ENCODE measurements at regions not wholly inside any gene's neighbourhood (a gene's known extent, or its start where the extent isn't known, plus 50 kb on each side); places are given as distances from the start of the nearest gene placed in this dataset.
"Not testable (repeated sequence)": the region's sequence is repeated elsewhere in the genome, so short reads cannot be mapped to it uniquely, and the experiment has no call there.

DNA sequence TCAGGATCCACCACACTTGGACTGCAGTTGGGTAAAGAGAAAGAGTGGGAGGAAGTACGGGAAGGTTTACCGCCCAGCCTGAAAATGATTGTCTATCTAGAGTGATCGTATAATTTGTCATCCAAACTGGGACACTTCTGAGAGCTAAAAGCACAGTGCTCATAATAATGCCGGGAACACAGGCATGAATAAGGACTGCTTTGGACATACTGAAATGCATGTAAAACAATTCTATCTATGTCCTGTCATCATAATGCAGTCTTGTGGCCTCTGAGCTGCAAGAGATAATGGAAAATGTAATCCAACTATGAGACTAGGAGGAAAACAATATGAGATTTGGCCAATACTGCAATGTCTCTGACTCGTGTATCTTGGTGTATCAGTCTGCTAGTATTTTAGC, 435.5 kb downstream of the SOX11 start:
- DNase-seq, result no peak
- CTCF ChIA-PET, result no interaction called here
- no peaks in the 10 kb centered on the region for H3K4me1 Mint-ChIP-seq
- no peak overlapping the region for H3K4me3 Mint-ChIP-seq
- H3K27ac Mint-ChIP-seq, result no peak overlapping the region
- POLR2A ChIA-PET, result no interaction called here
- H3K36me3 Mint-ChIP-seq (ENCODE audit: low read depth), result no peaks in the 10 kb centered on the region
- no peaks in the 10 kb centered on the region for H3K27me3 Mint-ChIP-seq
- intact Hi-C loops (cut with DNase I, micrococcal nuclease), result no loop called here
- H3K9me3 Mint-ChIP-seq (ENCODE audit: low read depth), result no peaks in the 10 kb centered on the region
- ATAC-seq, result no peak

DNA sequence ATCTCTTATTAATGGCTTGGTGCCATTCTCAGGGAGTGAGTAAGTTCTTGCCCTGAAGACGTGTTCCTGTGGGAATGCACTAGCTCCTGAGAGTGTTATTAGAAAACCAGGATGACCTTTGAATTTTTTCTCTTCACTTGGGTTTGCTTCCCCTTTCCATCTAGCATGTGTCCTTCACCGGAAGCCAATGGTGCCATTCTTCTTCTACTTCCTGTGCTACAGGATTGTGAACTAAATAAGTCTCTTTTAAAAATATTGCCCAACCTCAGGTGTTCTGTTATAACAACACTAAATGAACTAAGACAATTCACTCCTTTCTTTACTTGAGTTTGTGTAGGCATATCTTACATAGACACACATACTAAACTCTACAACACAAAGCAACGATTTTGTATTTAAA, 447.0 kb downstream of the SOX11 start:
- intact Hi-C loops (cut with DNase I, micrococcal nuclease), result no loop called here
- Mint-ChIP-seq H3K27me3 (no peaks in the 10 kb centered on the region), H3K4me3 (no peak overlapping the region)

DNA sequence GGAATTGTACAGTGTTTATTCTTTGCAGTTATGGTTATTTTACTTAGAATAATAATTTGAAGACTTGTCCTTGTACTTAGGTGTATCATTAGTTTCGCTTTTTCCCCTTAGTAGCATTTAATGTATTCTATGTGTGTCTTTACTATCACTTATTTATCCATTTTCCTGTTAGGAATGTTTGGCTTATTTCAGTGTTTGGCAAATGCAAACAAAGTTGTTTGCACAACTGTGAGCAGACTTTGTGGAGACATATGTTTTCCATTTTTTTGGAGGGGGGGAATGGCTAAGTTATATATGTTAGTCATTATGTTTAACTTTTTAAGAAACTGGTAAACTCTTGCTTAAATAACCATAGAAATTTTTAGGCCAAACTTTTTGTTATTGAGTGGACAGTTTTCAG, 447.7 kb downstream of the SOX11 start:
- intact Hi-C loops (cut with DNase I, micrococcal nuclease), result no loop called here
- peaks cover 4% of the 10 kb centered on the region for H3K9me3 Mint-ChIP-seq (ENCODE audit: low read depth)
- DNase-seq, result no peak
- no peak for ATAC-seq
- no peaks in the 10 kb centered on the region for H3K4me1 Mint-ChIP-seq
- no peaks in the 10 kb centered on the region for H3K27me3 Mint-ChIP-seq
- CTCF ChIA-PET, result no interaction called here
- H3K27ac Mint-ChIP-seq, result no peak overlapping the region
- no peak overlapping the region for H3K4me3 Mint-ChIP-seq
- POLR2A ChIA-PET, result no interaction called here
- no peaks in the 10 kb centered on the region for H3K36me3 Mint-ChIP-seq (ENCODE audit: low read depth)

More for the DNA sequence above, 447.0 kb downstream of the SOX11 start:
- ATAC-seq, result no peak
- Mint-ChIP-seq H3K4me1 (no peaks in the 10 kb centered on the region), H3K36me3 (ENCODE audit: low read depth) (no peaks in the 10 kb centered on the region), H3K27ac (no peak overlapping the region), H3K9me3 (ENCODE audit: low read depth) (peaks cover 3% of the 10 kb centered on the region)
- POLR2A ChIA-PET, result no interaction called here
- CTCF ChIA-PET, result no interaction called here
- no peak for DNase-seq

DNA sequence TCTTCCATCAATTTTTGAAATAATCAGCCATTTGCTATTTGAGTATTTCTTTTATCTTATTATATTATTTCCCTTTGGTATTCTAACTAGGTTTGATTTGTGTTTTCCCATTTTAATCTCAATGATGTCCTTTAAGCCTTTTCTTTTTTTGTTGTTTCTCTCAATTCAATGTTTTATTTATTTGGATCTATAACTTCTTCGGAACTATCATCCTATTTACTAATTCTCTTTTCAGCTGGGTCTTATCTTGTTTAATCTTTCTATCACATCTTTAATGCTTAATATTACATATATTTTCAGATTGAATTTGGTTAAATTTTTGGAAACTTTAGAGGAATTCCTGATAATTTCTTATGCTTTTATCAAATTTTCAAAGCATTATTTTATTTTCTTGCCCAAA, 448.3 kb downstream of the SOX11 start:
- intact Hi-C loops (cut with DNase I, micrococcal nuclease), result no loop called here
- ATAC-seq, result no peak
- H3K27ac Mint-ChIP-seq, result no peak overlapping the region
- no peaks in the 10 kb centered on the region for H3K36me3 Mint-ChIP-seq (ENCODE audit: low read depth)
- H3K4me1 Mint-ChIP-seq, result no peaks in the 10 kb centered on the region
- H3K27me3 Mint-ChIP-seq, result no peaks in the 10 kb centered on the region
- peaks cover 6% of the 10 kb centered on the region for H3K9me3 Mint-ChIP-seq (ENCODE audit: low read depth)
- DNase-seq, result no peak
- ChIA-PET POLR2A (no interaction called here), CTCF (no interaction called here)
- no peak overlapping the region for H3K4me3 Mint-ChIP-seq

DNA sequence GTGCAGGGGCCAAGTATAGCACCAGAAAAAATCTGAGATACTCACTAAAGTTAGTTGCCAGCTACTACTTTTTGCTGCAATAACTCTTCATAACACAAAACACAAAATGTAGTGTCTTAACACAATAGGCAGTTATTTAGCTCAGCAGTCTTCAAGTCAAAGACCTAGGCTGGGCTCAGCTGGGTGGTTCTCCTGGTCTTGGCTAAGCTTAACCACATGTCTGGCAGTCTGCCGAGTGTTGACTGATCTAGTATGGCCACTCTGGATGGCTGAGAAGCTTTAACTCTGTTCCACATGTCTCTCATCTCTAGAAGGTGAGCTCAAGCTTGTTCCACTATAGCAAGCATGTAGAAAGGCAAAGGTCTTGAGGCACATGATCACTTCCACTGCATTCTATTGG, 451.6 kb downstream of the SOX11 start:
- peaks cover 6% of the 10 kb centered on the region for H3K9me3 Mint-ChIP-seq (ENCODE audit: low read depth)
- DNase-seq (no peak), ATAC-seq (no peak)
- CTCF ChIA-PET, result no interaction called here
- intact Hi-C loops (cut with DNase I, micrococcal nuclease), result no loop called here
- H3K27ac Mint-ChIP-seq, result no peak overlapping the region
- H3K27me3 Mint-ChIP-seq, result no peaks in the 10 kb centered on the region
- no peak overlapping the region for H3K4me3 Mint-ChIP-seq
- POLR2A ChIA-PET, result no interaction called here
- H3K36me3 Mint-ChIP-seq (ENCODE audit: low read depth), result no peaks in the 10 kb centered on the region
- H3K4me1 Mint-ChIP-seq, result no peaks in the 10 kb centered on the region

DNA sequence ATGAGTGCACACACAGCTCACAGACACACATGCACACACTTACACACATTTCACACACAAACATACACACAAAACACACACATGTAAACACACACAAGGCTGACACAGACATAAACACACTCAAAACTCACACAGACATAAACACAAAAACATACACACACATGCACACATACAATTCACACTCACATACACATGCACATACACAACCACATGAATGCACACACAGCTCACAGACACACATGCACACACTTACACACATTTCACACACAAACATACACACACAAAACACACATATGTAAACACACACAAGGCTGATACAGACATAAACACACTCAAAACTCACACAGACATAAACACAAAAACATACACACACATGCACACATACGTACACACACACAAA, 455.0 kb downstream of the SOX11 start:
- POLR2A ChIA-PET; H3K4me1 Mint-ChIP-seq; intact Hi-C loops (cut with DNase I, micrococcal nuclease); H3K9me3 Mint-ChIP-seq (ENCODE audit: low read depth); DNase-seq; H3K27ac Mint-ChIP-seq; ATAC-seq; H3K4me3 Mint-ChIP-seq; CTCF ChIA-PET; H3K27me3 Mint-ChIP-seq; H3K36me3 Mint-ChIP-seq (ENCODE audit: low read depth): not testable (repeated sequence)

DNA sequence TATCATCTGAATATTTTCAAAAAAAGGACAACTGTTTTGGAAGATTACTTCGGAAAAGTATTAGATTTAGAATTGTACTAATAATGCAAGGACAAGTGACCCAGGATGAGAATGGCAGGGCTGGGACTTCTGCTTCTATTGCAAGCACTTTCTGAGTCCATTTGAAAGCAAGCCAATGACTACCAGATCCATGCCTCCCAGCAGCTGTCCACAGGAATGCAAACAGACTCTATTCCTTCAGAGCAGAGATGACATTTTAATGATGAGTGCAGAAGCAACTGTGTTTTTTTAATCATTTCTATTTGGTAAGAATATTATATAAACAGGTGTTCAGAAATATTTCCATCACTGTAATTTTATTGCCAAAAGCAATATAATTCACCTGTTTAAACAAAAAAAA, 456.7 kb downstream of the SOX11 start:
- H3K27me3 Mint-ChIP-seq, result no peaks in the 10 kb centered on the region
- intact Hi-C loops (cut with DNase I, micrococcal nuclease), result no loop called here
- POLR2A ChIA-PET, result no interaction called here
- H3K36me3 Mint-ChIP-seq (ENCODE audit: low read depth), result no peaks in the 10 kb centered on the region
- no peak overlapping the region for H3K27ac Mint-ChIP-seq
- CTCF ChIA-PET, result no interaction called here
- H3K4me1 Mint-ChIP-seq, result no peaks in the 10 kb centered on the region
- no peak overlapping the region for H3K4me3 Mint-ChIP-seq
- no peak for ATAC-seq
- no peak for DNase-seq
- H3K9me3 Mint-ChIP-seq (ENCODE audit: low read depth), result peaks cover 3% of the 10 kb centered on the region

DNA sequence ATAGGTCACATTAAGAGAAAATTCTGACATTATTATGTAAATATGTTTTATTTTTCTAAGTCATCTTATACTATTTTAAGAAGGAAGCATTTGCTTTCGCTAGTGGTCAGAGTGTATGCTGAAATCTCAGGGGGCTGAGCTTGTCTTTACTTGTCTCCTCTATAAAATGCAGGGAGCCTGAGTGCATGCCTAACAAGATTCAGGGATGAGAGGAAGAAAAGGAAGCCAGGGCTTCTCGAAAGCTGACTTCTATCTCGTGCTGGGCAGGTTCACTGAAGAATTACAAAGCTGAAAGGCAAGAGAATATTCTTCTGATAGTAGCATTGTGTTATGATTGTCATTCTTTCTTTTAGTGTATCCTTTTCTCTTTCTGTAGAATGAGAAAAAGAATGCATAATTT, 467.4 kb downstream of the SOX11 start:
- Mint-ChIP-seq H3K36me3 (ENCODE audit: low read depth) (no peaks in the 10 kb centered on the region), H3K9me3 (ENCODE audit: low read depth) (no peaks in the 10 kb centered on the region), H3K27ac (no peak overlapping the region), H3K4me1 (no peaks in the 10 kb centered on the region), H3K27me3 (no peaks in the 10 kb centered on the region), H3K4me3 (no peak overlapping the region)
- no peak for DNase-seq
- POLR2A ChIA-PET, result no interaction called here
- CTCF ChIA-PET, result no interaction called here
- intact Hi-C loops (cut with DNase I, micrococcal nuclease), result no loop called here
- ATAC-seq, result no peak

DNA sequence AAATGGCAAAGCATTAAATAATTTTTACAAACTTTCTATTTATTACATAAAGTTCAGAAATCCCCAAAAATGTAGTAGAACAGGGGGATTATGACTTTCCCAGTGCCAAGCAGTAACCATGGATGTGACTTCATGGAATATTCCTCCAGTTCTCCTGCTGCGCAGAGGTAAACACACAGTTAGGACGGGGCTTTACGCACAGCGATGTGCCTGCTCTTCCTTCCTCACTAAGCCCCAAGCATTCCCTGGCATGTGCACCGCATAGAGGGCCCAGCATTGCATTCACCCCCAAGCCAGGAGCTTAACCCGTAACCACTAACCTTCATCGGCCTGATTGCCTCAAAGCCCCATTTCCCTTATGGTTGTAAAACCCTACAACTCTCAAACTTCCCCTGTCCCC, 471.7 kb downstream of the SOX11 start:
- Mint-ChIP-seq H3K9me3 (ENCODE audit: low read depth) (peaks cover 3% of the 10 kb centered on the region), H3K27ac (no peak overlapping the region), H3K4me1 (no peaks in the 10 kb centered on the region), H3K4me3 (no peak overlapping the region), H3K27me3 (no peaks in the 10 kb centered on the region), H3K36me3 (ENCODE audit: low read depth) (no peaks in the 10 kb centered on the region)
- intact Hi-C loops (cut with DNase I, micrococcal nuclease), result no loop called here
- ATAC-seq, result no peak
- CTCF ChIA-PET, result interaction anchor here (1.0 kb wide), 1 partner anchor 12 kb away, joined by 3 read pairs; no protein-coding TSS in a partner anchor
- POLR2A ChIA-PET, result no interaction called here
- DNase-seq, result no peak

DNA sequence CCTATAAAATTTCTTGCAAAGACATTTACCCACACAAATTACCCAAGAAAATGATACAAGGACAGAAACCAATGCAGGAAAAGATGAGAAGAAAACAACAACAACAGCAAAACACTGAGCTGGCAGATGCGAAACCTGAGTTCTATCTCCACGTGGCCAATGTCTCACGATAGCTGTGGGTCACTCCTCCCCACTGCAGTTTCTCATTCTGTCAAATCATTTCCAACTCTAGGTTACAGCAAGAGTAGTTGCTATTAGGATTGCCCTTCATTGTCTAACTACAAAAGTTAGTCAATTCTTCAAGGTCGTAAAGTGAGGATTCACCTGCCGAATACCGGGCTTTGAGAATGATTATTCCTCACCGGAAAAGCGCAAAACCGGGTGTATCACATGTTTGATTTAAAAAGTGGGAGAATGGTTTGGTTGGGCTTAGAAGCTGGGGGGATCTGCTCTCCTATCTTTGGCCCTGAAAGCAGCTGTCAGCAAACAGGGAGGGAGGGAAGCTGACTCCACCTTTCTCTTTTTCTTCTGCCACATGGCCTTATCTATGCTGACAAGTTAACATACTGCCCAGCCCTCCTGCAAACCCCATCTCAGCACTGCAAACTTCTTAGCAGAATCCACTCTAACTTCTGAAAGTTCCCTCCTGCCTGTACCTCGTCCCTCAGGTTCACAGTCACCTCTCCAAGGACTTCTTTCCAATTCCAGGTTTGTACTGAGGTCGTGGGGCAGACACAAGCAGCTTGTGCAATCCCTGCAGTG, 473.0 kb downstream of the SOX11 start:
- no peaks in the 10 kb centered on the region for H3K4me1 Mint-ChIP-seq
- peaks cover 5% of the 10 kb centered on the region for H3K9me3 Mint-ChIP-seq (ENCODE audit: low read depth)
- DNase-seq, result no peak
- H3K36me3 Mint-ChIP-seq (ENCODE audit: low read depth), result no peaks in the 10 kb centered on the region
- intact Hi-C loops (cut with DNase I, micrococcal nuclease), result no loop called here
- POLR2A ChIA-PET, result no interaction called here
- no peak for ATAC-seq
- CTCF ChIA-PET, result interaction anchor here (1.0 kb wide), 2 partner anchors 10 to 13 kb away, joined by 3 to 5 read pairs; no protein-coding TSS in a partner anchor
- H3K27me3 Mint-ChIP-seq, result no peaks in the 10 kb centered on the region
- no peak overlapping the region for H3K27ac Mint-ChIP-seq
- H3K4me3 Mint-ChIP-seq, result no peak overlapping the region

DNA sequence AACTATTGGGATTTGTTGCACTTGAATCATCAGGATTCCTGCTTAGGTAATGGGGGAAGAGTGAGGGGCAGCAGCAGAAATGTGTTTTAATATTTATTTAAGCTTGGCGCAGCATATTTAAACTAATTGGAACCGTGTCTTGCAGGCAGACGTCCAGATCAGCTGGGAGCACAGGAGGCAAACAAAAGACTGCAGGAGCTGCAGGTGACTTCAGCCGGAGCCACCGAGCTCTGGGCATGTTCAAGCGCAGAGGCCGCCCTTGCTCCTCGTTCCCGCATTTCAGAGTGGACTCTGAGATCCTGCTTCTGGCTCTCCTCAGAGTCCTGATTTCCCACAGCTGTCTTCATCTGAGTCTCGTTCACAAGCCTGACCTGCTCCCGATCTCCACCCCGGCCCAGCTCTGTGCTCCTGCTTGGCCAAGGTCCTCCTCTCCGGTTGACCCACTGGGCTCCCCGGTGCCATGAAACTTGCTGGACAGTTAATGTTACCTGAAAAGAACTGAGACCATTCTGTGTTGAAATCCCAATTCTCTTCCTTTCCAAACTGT, 475.5 kb downstream of the SOX11 start:
- no peaks in the 10 kb centered on the region for H3K27me3 Mint-ChIP-seq
- H3K4me1 Mint-ChIP-seq, result no peaks in the 10 kb centered on the region
- POLR2A ChIA-PET, result no interaction called here
- CTCF ChIA-PET, result interaction anchor here (1.1 kb wide), 1 partner anchor 20 kb away, joined by 3 read pairs; no protein-coding TSS in a partner anchor
- peaks cover 5% of the 10 kb centered on the region for H3K9me3 Mint-ChIP-seq (ENCODE audit: low read depth)
- H3K27ac Mint-ChIP-seq, result no peak overlapping the region
- DNase-seq (no peak), ATAC-seq (no peak)
- H3K36me3 Mint-ChIP-seq (ENCODE audit: low read depth), result no peaks in the 10 kb centered on the region
- H3K4me3 Mint-ChIP-seq, result no peak overlapping the region
- intact Hi-C loops (cut with DNase I, micrococcal nuclease), result no loop called here

DNA sequence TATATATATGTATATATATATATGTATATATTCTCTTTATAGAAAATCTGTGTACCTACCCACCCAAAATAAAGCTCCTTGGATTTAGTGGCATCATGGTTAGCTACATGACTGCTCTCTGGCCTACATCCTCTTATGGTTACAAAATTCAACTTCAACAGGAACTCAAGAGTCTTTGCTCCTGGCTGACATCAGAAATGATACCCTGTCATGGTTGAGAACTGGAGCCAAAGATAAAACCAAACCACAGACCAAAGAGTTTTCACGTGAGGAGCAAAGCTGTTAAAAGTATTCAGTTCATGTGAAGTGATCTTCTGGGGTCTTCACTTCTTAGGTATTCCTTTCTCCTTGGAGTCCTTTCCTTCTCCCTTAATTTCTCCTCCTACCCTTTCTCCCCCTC, 476.3 kb downstream of the SOX11 start:
- ATAC-seq (no peak), DNase-seq (no peak)
- CTCF ChIA-PET, result interaction anchor here (1.1 kb wide), 1 partner anchor 20 kb away, joined by 3 read pairs; no protein-coding TSS in a partner anchor
- Mint-ChIP-seq H3K36me3 (ENCODE audit: low read depth) (no peaks in the 10 kb centered on the region), H3K9me3 (ENCODE audit: low read depth) (peaks cover 5% of the 10 kb centered on the region), H3K4me1 (no peaks in the 10 kb centered on the region), H3K27ac (no peak overlapping the region), H3K4me3 (no peak overlapping the region), H3K27me3 (no peaks in the 10 kb centered on the region)
- POLR2A ChIA-PET, result no interaction called here
- intact Hi-C loops (cut with DNase I, micrococcal nuclease), result no loop called here
